ENCODE measurements at regions not wholly inside any gene's neighbourhood (a gene's known extent, or its start where the extent isn't known, plus 50 kb on each side); places are given as distances from the start of the nearest gene placed in this dataset.
"Not testable (repeated sequence)": the region's sequence is repeated elsewhere in the genome, so short reads cannot be mapped to it uniquely, and the experiment has no call there.

GRCh38 chr16:32947336-32947735, 246.7 kb upstream of the TP53TG3C start:
- not testable (repeated sequence) for DNase-seq (ENCODE audit: low spot score); H3K36me3 ChIP-seq (ENCODE audit: control insufficient read depth in 4 of 4, insufficient read depth in 3 of 4, low read depth in 1 of 4, low read length in 3 of 4); H3K27ac ChIP-seq (ENCODE audit: low read depth in 1 of 2, low read length in 2 of 2); H3K4me3 ChIP-seq (ENCODE audit: low read depth in 1 of 3, low read length in 3 of 3); H3K9ac ChIP-seq (ENCODE audit: low read depth in 1 of 2, low read length in 2 of 2); H3K27me3 ChIP-seq (ENCODE audit: control insufficient read depth in 4 of 4, insufficient read depth in 4 of 4, low read length in 3 of 4); H3K4me1 ChIP-seq (ENCODE audit: control insufficient read depth in 4 of 4, insufficient read depth in 4 of 4, low read length in 3 of 4); H3K9me3 ChIP-seq (ENCODE audit: control insufficient read depth in 4 of 4, low read length in 3 of 4)
- 83% methylated on average over 6 of the region's 7 CpGs for WGBS

DNA sequence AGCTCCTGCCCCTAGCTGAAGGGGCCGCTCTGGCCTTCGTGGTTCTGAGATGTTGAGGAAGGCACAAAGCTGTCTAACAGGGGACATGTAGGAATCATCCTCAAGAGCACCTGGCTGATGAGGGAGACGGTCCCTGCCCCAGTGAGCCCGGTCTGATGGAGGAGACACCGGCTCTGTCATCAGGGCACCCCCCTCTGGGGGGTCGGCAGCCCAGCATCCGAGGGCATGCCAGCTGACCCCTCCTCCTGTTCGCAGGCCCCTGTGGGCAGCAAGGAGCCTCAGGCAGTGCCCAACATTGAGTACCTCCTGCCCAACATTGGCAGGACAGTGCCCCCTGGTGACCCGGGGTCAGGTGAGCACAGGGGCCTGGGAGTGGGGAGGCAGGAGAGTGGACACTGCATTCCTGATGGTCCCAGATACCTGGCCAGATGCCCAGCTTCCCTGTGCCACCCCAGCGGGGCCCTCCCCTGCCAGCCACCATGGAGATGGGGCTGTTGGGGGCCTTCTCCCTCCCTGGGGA, 247.9 kb upstream of the TP53TG3C start:
- H3K27me3 ChIP-seq (ENCODE audit: control insufficient read depth in 4 of 4, insufficient read depth in 4 of 4, low read length in 3 of 4); H3K27ac ChIP-seq (ENCODE audit: low read depth in 1 of 2, low read length in 2 of 2); H3K9me3 ChIP-seq (ENCODE audit: control insufficient read depth in 4 of 4, low read length in 3 of 4); H3K4me3 ChIP-seq (ENCODE audit: low read depth in 1 of 3, low read length in 3 of 3); DNase-seq (ENCODE audit: low spot score); H3K4me1 ChIP-seq (ENCODE audit: control insufficient read depth in 4 of 4, insufficient read depth in 4 of 4, low read length in 3 of 4); H3K9ac ChIP-seq (ENCODE audit: low read depth in 1 of 2, low read length in 2 of 2); H3K36me3 ChIP-seq (ENCODE audit: control insufficient read depth in 4 of 4, insufficient read depth in 3 of 4, low read depth in 1 of 4, low read length in 3 of 4): not testable (repeated sequence)
- WGBS, result 70% methylated on average over 9 of the region's 10 CpGs

- H3K9me3 ChIP-seq (ENCODE audit: control insufficient read depth in 4 of 4, low read length in 3 of 4); H3K27me3 ChIP-seq (ENCODE audit: control insufficient read depth in 4 of 4, insufficient read depth in 4 of 4, low read length in 3 of 4); H3K36me3 ChIP-seq (ENCODE audit: control insufficient read depth in 4 of 4, insufficient read depth in 3 of 4, low read depth in 1 of 4, low read length in 3 of 4); DNase-seq (ENCODE audit: low spot score); H3K4me1 ChIP-seq (ENCODE audit: control insufficient read depth in 4 of 4, insufficient read depth in 4 of 4, low read length in 3 of 4); H3K4me3 ChIP-seq (ENCODE audit: low read depth in 1 of 3, low read length in 3 of 3); H3K27ac ChIP-seq (ENCODE audit: low read depth in 1 of 2, low read length in 2 of 2); H3K9ac ChIP-seq (ENCODE audit: low read depth in 1 of 2, low read length in 2 of 2): not testable (repeated sequence)
- 83% methylated on average over 6 of the region's 7 CpGs for WGBS
These were observed 248.7 kb upstream of the TP53TG3C start for GRCh38 chr16:32945311-32945710.

GRCh38 chr16:32939845-32940244, 254.2 kb upstream of the TP53TG3C start:
- H3K36me3 ChIP-seq (ENCODE audit: control insufficient read depth in 4 of 4, insufficient read depth in 3 of 4, low read depth in 1 of 4, low read length in 3 of 4); H3K9me3 ChIP-seq (ENCODE audit: control insufficient read depth in 4 of 4, low read length in 3 of 4); H3K4me1 ChIP-seq (ENCODE audit: control insufficient read depth in 4 of 4, insufficient read depth in 4 of 4, low read length in 3 of 4); H3K27ac ChIP-seq (ENCODE audit: low read depth in 1 of 2, low read length in 2 of 2); H3K4me3 ChIP-seq (ENCODE audit: low read depth in 1 of 3, low read length in 3 of 3); H3K27me3 ChIP-seq (ENCODE audit: control insufficient read depth in 4 of 4, insufficient read depth in 4 of 4, low read length in 3 of 4); H3K9ac ChIP-seq (ENCODE audit: low read depth in 1 of 2, low read length in 2 of 2); DNase-seq (ENCODE audit: low spot score): not testable (repeated sequence)
- WGBS, result no CpG with 5 or more reads among the region's 4 CpGs

DNA sequence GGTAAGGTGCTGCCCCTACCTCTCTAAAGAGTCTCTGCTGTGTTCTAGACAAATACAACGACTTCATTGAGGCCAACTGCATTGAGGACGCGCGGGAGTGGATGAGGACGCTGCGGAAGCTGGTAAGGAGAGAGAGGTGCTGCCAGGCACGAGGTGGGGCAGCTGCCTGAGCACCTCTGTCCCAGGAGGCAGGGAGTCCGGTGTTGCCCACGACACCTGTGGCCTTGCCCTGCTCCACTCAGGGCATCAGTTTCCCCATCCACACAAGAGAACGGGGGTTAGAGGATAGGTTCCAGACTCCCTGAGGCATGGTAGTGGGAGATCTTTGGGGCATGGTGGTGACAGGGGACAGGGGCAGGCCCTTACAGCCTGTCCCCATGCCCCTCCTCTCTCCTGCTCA, 256.1 kb upstream of the TP53TG3C start:
- not testable (repeated sequence) for H3K4me1 ChIP-seq (ENCODE audit: control insufficient read depth in 4 of 4, insufficient read depth in 4 of 4, low read length in 3 of 4); H3K27ac ChIP-seq (ENCODE audit: low read depth in 1 of 2, low read length in 2 of 2); H3K9me3 ChIP-seq (ENCODE audit: control insufficient read depth in 4 of 4, low read length in 3 of 4); H3K9ac ChIP-seq (ENCODE audit: low read depth in 1 of 2, low read length in 2 of 2); DNase-seq (ENCODE audit: low spot score); H3K27me3 ChIP-seq (ENCODE audit: control insufficient read depth in 4 of 4, insufficient read depth in 4 of 4, low read length in 3 of 4); H3K36me3 ChIP-seq (ENCODE audit: control insufficient read depth in 4 of 4, insufficient read depth in 3 of 4, low read depth in 1 of 4, low read length in 3 of 4); H3K4me3 ChIP-seq (ENCODE audit: low read depth in 1 of 3, low read length in 3 of 3)
- 81% methylated on average over 10 of the region's 10 CpGs for WGBS

- not testable (repeated sequence) for H3K27me3 ChIP-seq (ENCODE audit: control insufficient read depth in 4 of 4, insufficient read depth in 4 of 4, low read length in 3 of 4); H3K27ac ChIP-seq (ENCODE audit: low read depth in 1 of 2, low read length in 2 of 2); H3K4me1 ChIP-seq (ENCODE audit: control insufficient read depth in 4 of 4, insufficient read depth in 4 of 4, low read length in 3 of 4); H3K36me3 ChIP-seq (ENCODE audit: control insufficient read depth in 4 of 4, insufficient read depth in 3 of 4, low read depth in 1 of 4, low read length in 3 of 4); H3K4me3 ChIP-seq (ENCODE audit: low read depth in 1 of 3, low read length in 3 of 3); H3K9ac ChIP-seq (ENCODE audit: low read depth in 1 of 2, low read length in 2 of 2); DNase-seq (ENCODE audit: low spot score); H3K9me3 ChIP-seq (ENCODE audit: control insufficient read depth in 4 of 4, low read length in 3 of 4)
- WGBS, result 58% methylated on average over 16 of the region's 16 CpGs
These were observed 256.5 kb upstream of the TP53TG3 start for GRCh38 chr16:32932240-32933040.

DNA sequence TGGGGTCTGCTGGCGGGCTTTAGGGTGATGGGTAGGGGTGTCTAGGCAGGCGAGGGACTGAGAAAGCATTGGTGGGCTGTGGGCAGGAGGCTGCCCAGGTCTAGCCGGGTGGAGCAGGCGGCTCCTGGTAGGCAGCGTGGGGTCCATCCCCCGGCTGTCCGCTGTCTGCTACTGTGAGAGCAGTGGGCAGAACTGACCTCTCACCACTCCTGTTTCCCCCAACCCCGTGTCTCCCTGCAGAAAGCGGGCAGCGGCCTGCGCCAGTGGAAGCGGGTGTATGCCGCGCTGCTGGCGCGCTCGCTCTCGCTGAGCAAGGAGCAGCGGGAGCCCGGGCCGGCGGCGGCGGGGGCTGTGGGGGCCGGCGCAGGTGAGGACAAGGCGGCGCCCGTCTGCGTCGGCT, 249.2 kb upstream of the TP53TG3 start:
- DNase-seq (ENCODE audit: low spot score); H3K4me3 ChIP-seq (ENCODE audit: low read depth in 1 of 3, low read length in 3 of 3); H3K4me1 ChIP-seq (ENCODE audit: control insufficient read depth in 4 of 4, insufficient read depth in 4 of 4, low read length in 3 of 4); H3K9ac ChIP-seq (ENCODE audit: low read depth in 1 of 2, low read length in 2 of 2); H3K27me3 ChIP-seq (ENCODE audit: control insufficient read depth in 4 of 4, insufficient read depth in 4 of 4, low read length in 3 of 4); H3K27ac ChIP-seq (ENCODE audit: low read depth in 1 of 2, low read length in 2 of 2); H3K36me3 ChIP-seq (ENCODE audit: control insufficient read depth in 4 of 4, insufficient read depth in 3 of 4, low read depth in 1 of 4, low read length in 3 of 4); H3K9me3 ChIP-seq (ENCODE audit: control insufficient read depth in 4 of 4, low read length in 3 of 4): not testable (repeated sequence)
- 93% methylated on average over 23 of the region's 31 CpGs for WGBS

DNA sequence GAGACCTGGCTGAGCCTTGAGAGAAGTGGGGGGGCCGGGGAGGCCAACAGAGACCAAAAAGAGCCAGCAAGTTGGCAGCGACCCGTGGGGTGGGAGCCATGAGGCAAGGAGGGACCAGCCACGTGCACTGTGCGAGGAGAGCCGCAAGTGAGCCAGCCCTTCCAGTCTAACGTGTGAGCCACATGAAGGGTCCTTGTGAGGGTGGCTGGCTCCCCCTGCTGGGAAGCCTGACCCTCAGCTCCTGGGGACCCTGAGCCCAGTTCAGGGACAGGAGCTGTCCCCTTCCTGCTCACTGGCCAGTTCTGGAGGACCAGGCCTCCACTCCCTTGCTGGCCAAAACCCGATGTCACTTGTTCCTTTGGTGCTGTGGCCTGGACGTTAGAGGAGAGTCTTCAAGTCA, 246.6 kb upstream of the TP53TG3 start:
- not testable (repeated sequence) for DNase-seq (ENCODE audit: low spot score)

More for the DNA sequence above, 246.6 kb upstream of the TP53TG3 start:
- WGBS, result 77% methylated on average over 7 of the region's 9 CpGs
- not testable (repeated sequence) for H3K9me3 ChIP-seq (ENCODE audit: control insufficient read depth in 4 of 4, low read length in 3 of 4); H3K36me3 ChIP-seq (ENCODE audit: control insufficient read depth in 4 of 4, insufficient read depth in 3 of 4, low read depth in 1 of 4, low read length in 3 of 4); H3K4me1 ChIP-seq (ENCODE audit: control insufficient read depth in 4 of 4, insufficient read depth in 4 of 4, low read length in 3 of 4); H3K27me3 ChIP-seq (ENCODE audit: control insufficient read depth in 4 of 4, insufficient read depth in 4 of 4, low read length in 3 of 4); H3K9ac ChIP-seq (ENCODE audit: low read depth in 1 of 2, low read length in 2 of 2); H3K4me3 ChIP-seq (ENCODE audit: low read depth in 1 of 3, low read length in 3 of 3); H3K27ac ChIP-seq (ENCODE audit: low read depth in 1 of 2, low read length in 2 of 2)
